Skeletal muscle tissue (tissue), 3 donors: ENCODE measurements at regions not wholly inside any gene's neighbourhood (a gene's known extent, or its start where the extent isn't known, plus 50 kb on each side); places are given as distances from the start of the nearest gene placed in this dataset.

Source experiments
- H3K27ac ChIP-seq: one replicate; pipeline ENCODE4 v1.7.0; 2013; ENCODE audit warnings: mild to moderate bottlenecking, low read depth, low read length, inconsistent platforms
- H3K27me3 ChIP-seq, 3 donors: one replicate each; pipeline ENCODE4 v1.7.0; 2013; ENCODE audit warnings: low read length in 3 of 3; ENCODE audit not compliant: control insufficient read depth in 3 of 3, insufficient read depth in 3 of 3
- H3K36me3 ChIP-seq, 3 donors: one replicate each; pipeline ENCODE4 v1.7.0; 2013; ENCODE audit warnings: low read length in 3 of 3; ENCODE audit not compliant: control insufficient read depth in 3 of 3, insufficient read depth in 3 of 3
- H3K4me1 ChIP-seq, 3 donors: one replicate each; pipeline ENCODE4 v1.7.0; 2013; ENCODE audit warnings: low read length in 3 of 3, mild to moderate bottlenecking in 3 of 3; ENCODE audit not compliant: control insufficient read depth in 3 of 3, insufficient read depth in 3 of 3
- H3K4me3 ChIP-seq, 3 donors: one replicate each; pipeline ENCODE4 v1.7.0; 2013; ENCODE audit warnings: low read length in 3 of 3
- H3K9ac ChIP-seq, 3 donors: one replicate each; pipeline ENCODE4 v1.7.0; 2013; ENCODE audit warnings: low read length in 3 of 3, mild to moderate bottlenecking in 3 of 3, moderate library complexity in 2 of 3, low read depth in 1 of 3
- H3K9me3 ChIP-seq, 3 donors: one replicate each; pipeline ENCODE4 v1.7.0; 2013; ENCODE audit warnings: low read length in 3 of 3; ENCODE audit not compliant: control insufficient read depth in 3 of 3
- donor health status: Osteomylitis.

DNA sequence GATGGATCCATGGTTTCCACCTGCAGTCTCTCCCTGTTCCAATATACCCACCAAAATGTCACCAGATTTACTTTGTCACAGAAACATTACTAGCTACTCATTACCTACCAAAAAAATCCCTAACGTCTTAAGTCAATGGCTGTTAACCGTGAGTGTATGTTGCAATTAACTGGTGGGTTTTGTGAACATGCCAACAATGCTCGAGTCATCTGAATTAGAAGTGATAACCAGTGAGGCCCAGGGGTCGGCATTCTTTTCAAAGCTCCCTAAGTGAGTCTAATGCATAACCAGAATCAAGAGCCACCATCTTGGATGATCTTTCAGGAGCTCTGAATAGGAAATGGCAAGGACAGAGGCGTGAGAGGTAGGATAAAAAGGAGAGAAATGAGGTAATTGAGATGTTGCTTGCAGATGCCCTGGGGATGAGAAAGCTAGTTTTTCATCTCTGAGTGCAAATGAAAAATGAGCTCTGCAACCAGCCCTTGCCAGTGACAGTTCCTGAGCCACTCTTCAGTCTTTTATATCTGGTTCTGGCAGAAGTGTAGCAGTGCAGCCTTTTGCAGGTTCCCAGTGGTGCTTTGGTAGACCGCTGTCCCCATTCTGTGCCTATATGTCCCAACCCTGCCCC, 130.0 kb upstream of the RND3 start:
- Histone ChIP-seq H3K4me3 (no peak overlapping the region), H3K36me3 (no peaks in the 10 kb centered on the region), H3K27ac (no peak overlapping the region), H3K9ac (no peak overlapping the region), H3K4me1 (peaks cover 4 to 18% (median 6%) of the 10 kb centered on the region in 3 donors), H3K27me3 (no peaks in the 10 kb centered on the region), H3K9me3 (no peaks in the 10 kb centered on the region)

DNA sequence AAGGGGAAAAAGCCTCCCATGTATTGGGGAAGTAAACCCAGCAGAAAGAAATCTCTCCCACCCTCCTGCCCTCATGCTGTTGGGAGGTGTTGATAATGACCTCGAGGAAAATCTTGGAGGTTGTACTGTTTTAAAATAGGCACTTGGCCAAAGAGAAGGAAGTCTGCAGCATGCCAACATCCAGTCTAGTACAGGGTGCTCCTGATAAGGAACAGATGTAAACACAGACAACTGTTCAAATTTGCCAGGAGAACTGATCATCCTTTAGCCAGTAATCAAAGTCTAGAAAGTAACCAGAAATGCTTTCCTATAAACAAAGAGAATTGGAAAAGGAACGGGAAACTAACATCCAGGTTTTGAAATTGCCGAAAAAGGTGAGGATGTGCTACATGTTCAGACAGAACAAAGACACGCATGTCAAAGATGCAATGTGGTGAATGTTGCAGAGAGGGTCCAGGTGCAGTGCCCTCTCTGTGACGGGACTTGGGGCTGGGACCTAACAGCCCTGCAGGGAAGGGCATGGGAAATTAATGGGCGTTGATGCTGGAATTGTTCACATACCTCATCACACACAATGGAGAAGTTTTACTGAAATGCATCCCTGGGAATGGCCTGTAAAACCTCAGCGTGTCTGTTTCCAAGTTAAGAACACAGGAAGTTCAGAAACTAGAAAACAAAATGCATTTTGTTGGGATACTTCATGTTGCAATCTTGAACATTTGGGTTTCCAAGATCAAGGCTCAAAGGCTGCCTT, 125.7 kb upstream of the RND3 start:
- Histone ChIP-seq H3K9ac (no peak overlapping the region), H3K27ac (no peak overlapping the region), H3K27me3 (no peaks in the 10 kb centered on the region), H3K4me1 (peaks cover 0 to 5% (median 0%) of the 10 kb centered on the region in 3 donors), H3K4me3 (no peak overlapping the region), H3K9me3 (no peaks in the 10 kb centered on the region), H3K36me3 (no peaks in the 10 kb centered on the region)

DNA sequence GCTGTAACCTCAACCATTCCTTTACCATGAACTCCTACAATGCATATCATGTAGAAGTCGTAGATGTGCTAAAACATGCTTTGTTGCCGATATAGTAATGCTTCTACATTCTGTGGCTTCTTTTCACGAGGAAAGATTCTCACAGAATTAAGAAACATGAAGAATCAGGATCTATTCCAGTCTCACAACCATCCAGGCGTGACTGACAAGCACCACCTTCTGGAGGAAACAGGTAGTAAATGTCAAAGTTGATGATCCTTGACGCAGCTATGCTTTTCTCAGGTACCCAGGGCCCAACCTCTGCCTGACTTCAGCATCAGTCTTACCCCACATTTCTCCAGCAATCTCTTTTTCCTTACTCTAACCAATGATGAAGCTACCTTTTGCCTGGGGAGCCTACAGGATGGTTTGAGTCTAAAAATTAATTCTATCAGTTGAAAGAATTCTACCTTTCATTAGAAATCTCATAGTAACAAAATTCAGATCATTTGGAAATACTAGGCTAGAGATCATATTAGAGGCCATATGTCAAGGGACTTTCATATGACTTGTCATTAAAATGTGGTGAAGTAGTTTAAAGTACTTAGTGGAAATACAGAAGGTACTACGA, 123.3 kb upstream of the RND3 start:
- H3K9ac ChIP-seq, result no peak overlapping the region
- H3K36me3 ChIP-seq, result no peaks in the 10 kb centered on the region
- no peaks in the 10 kb centered on the region for H3K4me1 ChIP-seq
- no peaks in the 10 kb centered on the region for H3K9me3 ChIP-seq
- no peak overlapping the region for H3K27ac ChIP-seq
- H3K27me3 ChIP-seq, result no peaks in the 10 kb centered on the region
- H3K4me3 ChIP-seq, result no peak overlapping the region

- Histone ChIP-seq H3K36me3 (no peaks in the 10 kb centered on the region), H3K27ac (no peak overlapping the region), H3K9ac (no peak overlapping the region)
Observed at GRCh38 chr2:150609831-150610582, 122.5 kb upstream of the RND3 start.

GRCh38 chr2:150608341-150608740, 120.9 kb upstream of the RND3 start:
- no peaks in the 10 kb centered on the region for H3K4me1 ChIP-seq
- no peak overlapping the region for H3K27ac ChIP-seq
- no peaks in the 10 kb centered on the region for H3K36me3 ChIP-seq
- H3K27me3 ChIP-seq, result no peaks in the 10 kb centered on the region
- H3K9ac ChIP-seq, result no peak overlapping the region
- no peaks in the 10 kb centered on the region for H3K9me3 ChIP-seq
- no peak overlapping the region for H3K4me3 ChIP-seq

More at GRCh38 chr2:150609831-150610582, 122.5 kb upstream of the RND3 start:
- no peaks in the 10 kb centered on the region for H3K9me3 ChIP-seq
- no peaks in the 10 kb centered on the region for H3K27me3 ChIP-seq
- no peaks in the 10 kb centered on the region for H3K4me1 ChIP-seq
- H3K4me3 ChIP-seq, result no peak overlapping the region

DNA sequence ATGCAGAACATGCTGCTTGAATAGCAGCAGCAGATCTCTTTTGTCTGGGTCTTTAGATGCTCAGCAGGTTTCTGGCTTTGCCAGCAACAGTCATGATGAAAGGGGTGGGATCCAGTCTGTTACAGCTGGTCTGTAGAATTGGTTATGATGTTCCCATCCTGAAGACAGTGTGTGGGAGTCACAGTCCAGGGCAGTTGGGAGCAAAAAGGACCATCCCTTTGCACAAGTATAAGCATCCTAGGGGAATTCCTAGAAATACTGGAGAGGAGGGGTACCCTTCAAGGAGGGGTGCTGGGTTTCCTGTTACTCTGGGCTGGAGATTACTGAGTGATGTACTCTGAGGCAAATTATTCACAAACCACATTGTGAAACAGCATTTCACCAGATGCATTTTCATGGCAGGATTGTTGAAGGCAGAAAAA, 119.9 kb upstream of the RND3 start:
- Histone ChIP-seq H3K4me1 (no peaks in the 10 kb centered on the region), H3K27ac (no peak overlapping the region), H3K9ac (no peak overlapping the region), H3K4me3 (no peak overlapping the region), H3K27me3 (no peaks in the 10 kb centered on the region), H3K9me3 (peaks cover 0 to 1% (median 0%) of the 10 kb centered on the region in 3 donors), H3K36me3 (no peaks in the 10 kb centered on the region)

GRCh38 chr2:150606380-150607060, 119.1 kb upstream of the RND3 start:
- Histone ChIP-seq H3K4me1 (no peaks in the 10 kb centered on the region), H3K9me3 (peaks cover 0 to 1% (median 0%) of the 10 kb centered on the region in 3 donors), H3K27me3 (no peaks in the 10 kb centered on the region), H3K9ac (no peak overlapping the region), H3K27ac (no peak overlapping the region), H3K4me3 (no peak overlapping the region), H3K36me3 (no peaks in the 10 kb centered on the region)

DNA sequence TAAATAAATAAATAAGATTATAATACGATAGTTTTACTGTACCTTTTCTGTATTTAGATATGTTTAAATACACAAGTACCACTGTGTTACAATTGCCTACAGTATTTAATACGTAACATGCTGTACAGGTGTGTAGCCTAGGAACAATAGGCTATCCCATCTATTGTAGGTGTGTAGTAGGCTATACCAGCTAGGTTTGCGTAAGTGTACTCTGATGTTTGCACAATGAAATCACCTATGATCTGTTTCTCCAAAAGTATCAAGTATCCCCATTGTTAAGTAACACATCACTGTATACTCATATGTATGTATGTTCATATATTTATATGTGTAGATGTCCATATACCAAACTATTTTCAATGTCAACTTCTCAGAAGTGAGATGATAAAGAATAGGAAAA, 118.2 kb upstream of the RND3 start:
- H3K9ac ChIP-seq, result no peak overlapping the region
- H3K4me3 ChIP-seq, result no peak overlapping the region
- no peaks in the 10 kb centered on the region for H3K4me1 ChIP-seq
- H3K27me3 ChIP-seq, result no peaks in the 10 kb centered on the region
- H3K27ac ChIP-seq, result no peak overlapping the region
- H3K9me3 ChIP-seq, result peaks cover 0 to 1% (median 0%) of the 10 kb centered on the region in 3 donors
- no peaks in the 10 kb centered on the region for H3K36me3 ChIP-seq

GRCh38 chr2:150601280-150602038, 114.0 kb upstream of the RND3 start:
- Histone ChIP-seq H3K9me3 (peaks cover 0 to 1% (median 0%) of the 10 kb centered on the region in 3 donors), H3K9ac (no peak overlapping the region), H3K4me1 (no peaks in the 10 kb centered on the region), H3K27ac (no peak overlapping the region), H3K36me3 (no peaks in the 10 kb centered on the region), H3K4me3 (no peak overlapping the region), H3K27me3 (no peaks in the 10 kb centered on the region)
